Stimulated activated CD4-positive, alpha-beta T cell treated with anti-CD3 and anti-CD28 coated beads, TNF-alpha, amount 100 ng/mL, for 24 hours (primary cell): ENCODE measurements at regions not wholly inside any gene's neighbourhood (a gene's known extent, or its start where the extent isn't known, plus 50 kb on each side); places are given as distances from the start of the nearest gene placed in this dataset.

ENCODE experiments used
- DNase-seq, 3 experiments: peaks; one replicate each; pipeline ENCODE4 v3.0.0-alpha.2; 2020; ENCODE audit warnings: low read depth in 3 of 3

DNA sequence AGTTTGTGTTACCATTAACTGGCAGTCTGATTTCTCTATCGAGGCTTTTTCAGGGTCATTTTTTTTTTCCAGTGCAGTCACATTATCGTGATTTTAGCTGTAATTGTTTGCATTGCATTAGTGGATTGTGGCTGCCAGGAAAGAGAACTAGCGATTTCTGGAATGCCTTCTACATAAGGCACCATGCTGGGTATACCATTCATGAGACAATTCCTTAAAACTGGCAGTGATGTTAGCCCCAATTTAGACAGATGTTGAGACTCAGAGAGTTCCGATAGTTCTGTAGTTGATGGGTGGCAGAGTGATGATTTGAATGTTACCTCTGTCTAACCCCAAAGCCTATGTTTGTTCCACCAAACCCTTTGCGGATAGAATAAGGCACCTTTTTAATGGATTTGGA is 175.4 kb upstream of the TENM3 start:
- DNase-seq, result no peak

DNA sequence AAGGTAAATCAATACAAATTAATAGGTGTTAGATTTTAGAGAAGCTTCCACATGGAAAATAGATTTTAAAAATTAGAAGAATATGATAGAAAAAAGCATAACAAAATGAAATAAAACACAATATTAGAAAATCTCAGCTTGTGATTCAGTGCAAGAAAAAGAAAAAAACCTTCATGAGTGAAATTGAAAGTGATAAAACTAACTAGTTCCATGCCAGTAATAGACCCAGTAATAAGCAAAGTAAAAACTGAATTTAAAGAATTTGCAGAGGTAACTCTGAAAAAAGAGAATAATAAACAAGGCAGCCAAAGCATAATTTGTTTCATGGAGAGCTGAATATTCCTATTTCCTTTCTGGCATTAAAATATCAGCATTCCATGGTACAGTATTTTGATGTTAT is 174.3 kb upstream of the TENM3 start:
- no peak for DNase-seq

DNA sequence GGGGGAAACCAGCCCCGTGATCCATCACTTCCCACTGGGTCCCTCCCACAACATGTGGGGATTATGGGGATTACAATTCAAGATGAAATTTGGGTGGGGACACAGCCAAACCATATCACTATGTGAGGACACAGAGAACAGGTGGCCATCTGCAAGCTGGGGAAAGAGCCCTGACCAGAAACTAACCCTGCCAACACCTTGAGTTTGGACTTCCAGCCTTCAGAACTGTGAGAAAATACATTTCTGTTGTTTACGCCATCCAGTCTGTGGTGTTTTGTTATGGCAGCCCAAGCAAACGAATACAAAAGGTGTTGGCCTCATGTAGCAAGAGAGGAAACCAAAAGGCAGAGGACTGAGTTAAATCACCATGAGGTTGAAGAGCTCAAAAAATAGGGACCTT is 169.9 kb upstream of the TENM3 start:
- no peak for DNase-seq

DNA sequence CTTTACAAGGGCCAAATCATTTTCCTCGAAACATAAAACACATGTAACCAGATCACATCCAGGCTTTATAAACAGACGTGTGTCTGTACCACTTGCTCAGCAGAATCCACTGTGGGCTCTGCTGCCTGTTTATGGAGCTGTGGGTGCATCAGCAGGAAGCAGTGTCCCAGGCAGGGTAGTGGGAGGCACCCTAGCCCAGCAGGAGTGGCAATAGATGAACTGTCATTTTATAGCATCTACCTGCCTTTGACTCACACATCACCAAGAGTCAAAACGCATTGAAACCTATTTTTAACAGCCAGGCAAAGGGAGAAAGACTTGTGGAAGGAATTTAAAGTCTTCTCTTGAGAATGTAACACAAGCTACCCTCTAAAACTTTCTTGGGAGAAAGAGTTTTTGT is 169.1 kb upstream of the TENM3 start:
- DNase-seq, result no peak

DNA sequence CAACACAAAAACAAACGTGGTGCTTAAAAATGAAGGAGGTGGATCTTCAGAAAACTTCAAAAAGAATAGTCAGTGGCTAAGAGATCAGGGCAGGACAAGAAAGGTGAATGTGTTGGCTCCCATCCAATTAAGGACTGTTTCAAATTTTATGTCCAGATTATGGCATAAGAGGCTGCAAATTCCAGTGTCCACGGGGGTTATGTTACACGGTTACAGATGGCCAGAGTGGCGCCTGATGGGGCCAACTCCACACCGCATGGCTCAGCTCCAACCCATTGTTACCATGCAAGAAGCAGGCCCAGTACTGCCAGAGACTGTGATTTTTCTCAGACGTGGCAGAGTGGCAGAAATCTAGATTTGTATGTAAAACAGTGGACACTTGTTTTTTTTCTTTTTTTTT is 168.4 kb upstream of the TENM3 start:
- no peak for DNase-seq

DNA sequence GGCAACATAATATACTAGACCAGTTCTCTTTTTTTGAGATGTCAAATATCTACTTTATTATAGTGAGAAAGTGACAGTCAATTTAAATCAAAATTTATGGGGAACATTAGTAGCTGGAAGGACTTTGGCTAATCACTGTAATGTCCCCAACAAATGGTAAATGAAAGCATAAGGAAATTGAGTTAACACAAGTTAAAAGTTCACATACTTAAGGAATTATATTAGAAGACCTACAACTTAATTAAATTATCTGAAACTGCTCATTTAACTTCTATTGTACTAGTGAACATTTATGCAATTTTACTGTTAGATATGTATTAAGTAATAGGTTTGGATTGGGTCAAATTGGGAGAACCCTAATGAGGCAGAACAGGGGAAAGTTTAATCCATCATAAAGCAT is 160.3 kb upstream of the TENM3 start:
- no peak for DNase-seq

DNA sequence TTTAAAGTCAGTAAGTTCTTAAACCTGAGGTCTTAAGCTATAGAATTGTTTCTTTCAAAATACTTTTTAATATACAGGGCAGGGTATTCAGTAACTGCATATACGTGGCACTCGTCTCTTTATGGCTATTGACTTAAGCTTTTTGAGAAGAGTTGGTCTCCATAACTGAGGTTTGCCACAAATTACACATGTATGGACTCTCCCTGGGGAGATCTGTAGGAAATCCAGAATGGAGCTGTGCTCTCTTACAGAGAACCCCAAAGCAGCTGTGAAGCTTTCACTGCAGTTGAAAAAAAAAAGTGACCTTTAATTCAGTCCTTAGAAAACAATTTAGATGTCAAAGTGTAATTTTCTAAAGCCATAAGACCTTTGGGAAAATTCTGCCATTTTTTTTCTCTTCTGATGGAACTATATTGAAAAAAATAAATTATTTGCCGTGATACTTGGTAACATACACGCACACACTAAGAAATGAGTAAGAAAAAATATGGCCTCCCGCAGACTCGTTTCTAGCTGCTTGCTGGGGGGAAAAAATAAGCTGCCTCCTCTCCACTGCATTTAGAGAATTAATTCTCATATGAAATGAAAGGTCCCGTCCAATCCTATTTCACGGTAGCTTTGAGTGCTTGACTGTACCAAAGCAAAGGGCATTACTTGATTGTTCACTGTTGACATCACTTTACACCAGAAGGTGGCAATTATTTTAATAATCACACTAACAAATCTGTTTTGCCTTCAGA is 159.4 kb upstream of the TENM3 start:
- no peak for DNase-seq

DNA sequence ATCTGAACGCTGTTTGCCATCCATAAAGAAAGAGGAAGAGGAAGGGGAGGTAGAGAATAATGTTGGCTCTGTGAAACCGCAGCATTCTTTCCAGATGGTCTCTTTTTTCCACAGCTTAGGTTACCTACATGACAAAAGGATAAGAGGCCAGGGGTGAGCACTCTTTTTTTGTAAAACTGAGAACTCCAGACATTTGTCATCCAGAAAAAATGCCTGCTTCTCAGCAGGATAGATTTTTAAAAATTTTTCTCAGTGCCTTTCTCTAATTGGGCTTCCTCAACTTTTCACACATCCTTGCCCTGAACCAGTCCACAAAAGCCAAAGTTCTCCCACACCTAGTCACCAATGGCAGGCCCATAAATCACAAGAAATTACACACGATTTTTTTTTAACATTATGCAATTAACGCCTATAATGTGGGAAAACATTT is 158.1 kb upstream of the TENM3 start:
- no peak for DNase-seq

DNA sequence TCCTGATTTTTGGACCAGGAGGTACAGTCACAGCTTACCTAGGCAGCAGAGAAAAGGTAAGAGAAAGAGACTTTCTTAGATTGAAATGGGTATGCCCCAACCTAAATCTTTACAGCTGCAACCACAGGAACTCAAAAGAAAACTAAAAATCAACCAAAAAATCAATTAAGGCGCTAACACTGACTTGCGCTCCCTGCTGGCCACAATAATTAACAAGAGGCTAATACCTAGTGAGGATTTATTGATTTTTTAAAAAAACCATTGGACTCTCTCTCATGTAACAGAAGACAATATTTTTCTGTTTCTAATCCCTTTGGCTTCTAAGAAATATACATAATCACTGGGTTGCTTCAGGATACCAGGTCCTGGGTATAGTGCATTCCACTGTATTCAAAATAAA is 153.9 kb upstream of the TENM3 start:
- no peak for DNase-seq

DNA sequence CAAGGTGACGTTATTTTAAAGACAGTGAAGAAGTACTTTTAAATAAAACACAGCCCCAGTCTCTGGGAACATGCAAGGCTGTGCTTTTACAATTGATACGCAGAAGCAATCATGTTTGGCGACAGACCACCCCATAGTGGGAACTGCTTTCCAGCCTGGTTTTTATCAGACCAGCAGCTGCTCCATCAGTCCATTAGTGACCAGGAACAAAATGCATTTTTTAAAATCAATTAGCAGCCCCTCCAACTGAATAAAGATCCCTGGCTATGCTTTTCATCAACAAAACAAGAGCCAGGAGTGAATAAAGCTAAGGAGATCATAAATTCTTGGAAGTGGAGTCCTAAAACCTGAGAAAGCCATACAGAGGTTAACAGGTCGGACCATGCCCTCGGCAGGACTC is 153.0 kb upstream of the TENM3 start:
- no peak for DNase-seq

DNA sequence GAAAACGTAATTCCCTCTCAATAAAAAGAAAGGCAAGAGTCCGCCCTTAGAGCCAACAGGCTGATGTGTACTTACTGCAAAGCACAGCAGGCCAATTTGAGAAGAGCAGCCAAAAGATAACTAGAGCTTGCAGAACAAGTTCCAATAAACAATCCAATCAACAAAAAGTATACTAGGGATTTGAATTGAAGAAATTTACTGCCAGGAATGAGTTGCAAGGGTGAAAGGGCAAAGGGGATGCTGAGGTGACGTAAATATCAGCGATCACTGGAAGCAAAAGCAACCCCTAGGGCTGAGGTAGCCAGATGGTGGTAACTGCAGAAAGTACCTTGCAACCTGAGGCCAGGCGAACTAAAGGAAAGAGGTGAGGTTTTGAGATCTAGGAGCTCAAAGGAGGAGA is 152.1 kb upstream of the TENM3 start:
- DNase-seq, result no peak

DNA sequence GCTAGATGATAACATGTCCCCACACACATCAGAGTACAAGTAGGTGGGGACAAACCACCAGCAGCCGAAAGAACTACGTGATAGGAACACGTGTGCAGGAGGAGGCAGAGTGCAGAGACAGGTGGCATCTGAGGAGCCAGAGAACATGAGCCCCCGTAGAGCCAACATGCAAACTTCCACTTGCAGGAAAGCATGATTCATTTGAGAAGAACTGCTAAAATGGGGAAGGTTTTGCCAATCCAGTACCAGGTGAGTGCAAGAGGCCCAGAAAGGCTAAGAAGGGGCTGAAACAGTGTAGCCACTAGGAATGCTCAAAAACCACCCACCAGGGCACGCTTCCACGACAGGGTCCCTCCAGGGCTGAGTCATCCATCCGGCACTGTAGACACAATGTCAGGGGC is 149.8 kb upstream of the TENM3 start:
- DNase-seq, result no peak

DNA sequence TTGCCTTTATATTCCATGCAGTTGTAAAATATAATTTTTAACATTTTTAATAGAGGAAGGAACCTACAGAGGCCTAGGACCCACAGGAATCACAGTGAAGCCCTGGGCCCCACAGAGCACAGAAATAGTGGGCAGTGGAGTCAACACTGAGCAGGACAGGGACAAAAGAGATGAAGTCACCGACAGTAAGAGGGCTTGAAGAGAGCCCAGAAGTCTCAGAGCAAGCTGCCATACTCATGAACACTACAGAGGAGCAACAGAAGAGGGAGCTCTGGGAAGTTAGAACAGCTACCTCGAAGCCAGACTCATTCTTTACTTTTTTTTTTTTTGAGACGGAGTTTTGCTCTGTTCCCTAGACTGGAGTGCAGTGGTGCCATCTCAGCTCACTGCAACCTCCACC is 149.3 kb upstream of the TENM3 start:
- DNase-seq, result no peak

DNA sequence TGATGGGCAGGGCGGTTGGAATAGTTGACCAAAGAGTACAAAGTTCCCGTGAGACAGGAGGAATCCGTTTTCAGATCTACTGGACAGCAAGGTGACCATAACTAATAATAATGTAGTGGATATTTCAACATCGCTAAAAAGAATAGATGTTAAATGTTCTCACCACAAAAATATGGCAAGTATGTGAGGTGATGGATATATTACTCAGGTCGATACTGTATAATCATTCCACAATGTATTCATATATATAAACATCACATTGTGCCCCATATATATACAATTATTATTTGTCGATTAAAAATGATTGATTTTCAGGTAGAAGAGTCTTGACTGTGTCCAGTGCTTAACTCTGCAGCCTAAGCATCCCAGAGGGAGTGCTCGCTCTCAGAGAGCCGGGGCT is 141.6 kb upstream of the TENM3 start:
- DNase-seq, result no peak

DNA sequence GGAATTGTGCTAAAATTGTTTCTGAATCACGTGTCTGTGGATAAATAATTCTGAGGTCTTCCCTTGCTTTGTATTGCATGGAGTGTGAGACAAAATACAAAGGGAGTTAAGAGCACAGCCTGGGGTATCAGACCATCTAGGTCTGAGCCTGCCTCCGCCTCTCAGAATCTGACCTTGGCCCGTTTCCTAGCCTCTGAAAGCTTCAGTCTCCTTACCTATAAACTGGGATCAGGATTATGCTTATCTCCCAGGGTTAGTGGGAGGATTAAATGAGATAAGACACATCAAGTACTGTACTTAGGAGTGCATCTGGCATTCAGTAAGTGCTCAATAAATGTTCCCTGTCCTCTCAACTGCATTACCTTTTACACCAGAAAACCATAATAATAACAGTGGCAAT is 140.6 kb upstream of the TENM3 start:
- no peak for DNase-seq

DNA sequence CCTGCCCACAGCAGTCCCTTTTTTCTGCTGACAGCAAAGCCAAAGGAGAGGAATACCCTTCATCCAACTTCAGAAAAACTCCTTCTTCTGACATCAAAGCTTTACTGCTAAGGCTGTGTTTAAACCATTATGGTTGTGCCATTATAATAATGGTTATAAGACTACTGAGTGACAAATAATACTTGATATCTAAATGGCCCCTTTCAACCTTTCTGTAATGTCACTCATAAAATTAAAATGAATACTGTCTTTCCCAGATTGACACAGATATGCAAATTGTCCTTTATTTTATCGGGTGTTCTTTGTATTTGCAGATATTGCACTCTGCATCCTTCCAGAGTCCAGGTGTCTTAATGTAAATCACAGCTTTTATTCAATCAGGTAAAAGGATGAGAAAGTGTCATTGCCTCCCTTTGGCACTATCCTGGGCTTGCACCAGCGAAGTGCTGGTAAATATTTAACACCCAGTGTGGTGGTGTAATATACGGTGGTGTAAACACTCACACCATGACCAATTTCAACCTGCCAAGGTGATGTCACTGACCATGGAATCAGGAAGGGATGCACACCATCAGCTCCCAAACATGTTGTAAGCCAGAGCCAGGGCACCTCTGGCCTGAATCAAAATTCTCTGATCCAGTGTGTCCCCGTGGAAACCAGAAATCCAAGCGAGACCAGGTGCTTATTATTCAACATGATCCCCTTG is 139.4 kb upstream of the TENM3 start:
- DNase-seq, result no peak

DNA sequence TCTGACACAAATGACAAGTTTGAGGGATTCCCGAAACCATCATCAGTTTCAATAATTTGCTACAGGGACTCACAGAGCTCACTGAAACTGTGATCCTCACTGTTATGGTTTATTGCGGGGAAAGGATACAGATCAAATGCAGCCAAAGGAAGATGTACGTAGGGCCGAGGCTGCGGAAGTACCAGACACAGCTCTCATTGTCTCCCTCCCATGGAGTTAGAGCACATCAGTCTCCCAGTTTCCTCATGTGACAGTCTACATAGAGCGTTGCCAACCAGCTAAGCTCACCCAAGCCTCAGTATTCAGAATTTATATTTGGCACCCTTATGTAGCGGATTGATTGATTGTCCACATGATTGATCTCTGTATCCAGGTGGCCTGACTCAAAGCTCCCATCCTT is 137.8 kb upstream of the TENM3 start:
- DNase-seq, result no peak

DNA sequence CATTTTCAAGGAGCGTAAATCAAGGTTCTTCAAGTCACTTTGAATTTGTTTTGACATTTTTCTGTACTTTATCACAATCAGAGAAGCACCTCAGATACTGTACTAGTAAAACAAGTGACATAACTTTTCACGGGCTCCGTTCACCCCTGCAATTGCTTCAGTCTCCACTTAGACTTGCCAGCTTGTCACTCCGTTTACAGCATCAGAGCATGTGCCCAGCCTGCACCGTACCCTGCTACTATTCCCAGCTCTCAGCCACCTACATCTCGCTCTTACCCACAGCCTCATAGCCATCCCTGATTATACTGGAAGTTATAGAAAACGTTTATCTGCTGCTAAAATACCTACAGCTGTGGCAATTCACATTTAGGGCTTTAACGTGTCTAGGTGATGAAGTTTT is 135.3 kb upstream of the TENM3 start:
- DNase-seq, result no peak

DNA sequence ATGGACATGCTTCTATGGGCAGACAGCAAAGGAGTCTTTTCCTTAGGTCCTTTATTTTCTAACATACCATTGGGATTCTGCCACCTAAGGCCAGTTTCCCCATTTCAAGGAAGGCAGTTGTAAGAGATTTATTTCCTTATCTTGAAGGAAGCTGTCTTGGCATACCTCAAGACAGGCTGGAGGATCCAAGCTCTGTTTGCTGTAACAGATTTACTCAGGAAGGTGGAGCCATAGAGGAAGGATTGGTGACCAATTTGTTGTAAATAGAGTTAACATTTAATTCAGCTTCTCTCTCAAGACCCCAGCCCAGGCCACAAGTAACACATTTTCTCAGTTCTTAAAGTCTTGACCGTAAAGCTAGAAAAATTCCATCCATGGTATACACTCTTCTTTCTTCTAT is 131.6 kb upstream of the TENM3 start:
- no peak for DNase-seq

DNA sequence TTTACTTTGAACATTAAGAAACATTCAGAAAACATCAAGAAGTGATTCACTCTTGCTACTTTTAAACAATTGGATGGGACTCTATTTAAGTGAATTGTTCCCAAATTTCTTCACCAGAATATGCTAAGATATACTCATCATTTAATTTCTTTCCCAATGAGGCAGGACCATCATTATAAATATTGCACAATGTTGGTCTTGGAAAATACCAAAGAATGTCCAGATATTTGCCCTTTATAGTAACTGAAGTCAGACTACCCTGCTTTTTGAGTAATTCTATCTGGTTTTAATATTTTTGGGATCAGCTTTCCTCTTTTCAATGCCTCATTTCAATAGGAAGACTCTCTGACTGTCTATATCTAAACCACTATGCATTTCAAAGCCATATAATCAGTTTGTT is 129.4 kb upstream of the TENM3 start:
- DNase-seq, result no peak

DNA sequence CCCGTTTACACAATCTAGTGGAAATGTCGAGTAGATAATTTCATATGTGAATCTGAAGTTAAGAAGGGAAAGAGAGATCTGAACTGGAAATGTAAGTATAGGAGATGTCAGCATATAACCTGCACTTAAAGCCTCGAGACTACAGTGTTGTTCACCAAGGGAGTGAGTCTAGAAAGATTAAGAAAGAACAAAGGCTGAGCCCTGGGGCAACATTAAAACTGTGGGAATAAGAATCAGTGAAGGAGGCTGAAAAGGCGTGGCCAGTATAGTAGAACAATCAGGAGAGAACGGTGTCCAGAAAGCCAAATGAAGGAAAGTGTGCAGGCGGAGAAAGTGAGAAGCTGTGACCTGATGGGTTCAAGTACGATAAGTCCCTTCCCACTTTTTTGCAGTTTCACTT is 118.8 kb upstream of the TENM3 start:
- no peak for DNase-seq

DNA sequence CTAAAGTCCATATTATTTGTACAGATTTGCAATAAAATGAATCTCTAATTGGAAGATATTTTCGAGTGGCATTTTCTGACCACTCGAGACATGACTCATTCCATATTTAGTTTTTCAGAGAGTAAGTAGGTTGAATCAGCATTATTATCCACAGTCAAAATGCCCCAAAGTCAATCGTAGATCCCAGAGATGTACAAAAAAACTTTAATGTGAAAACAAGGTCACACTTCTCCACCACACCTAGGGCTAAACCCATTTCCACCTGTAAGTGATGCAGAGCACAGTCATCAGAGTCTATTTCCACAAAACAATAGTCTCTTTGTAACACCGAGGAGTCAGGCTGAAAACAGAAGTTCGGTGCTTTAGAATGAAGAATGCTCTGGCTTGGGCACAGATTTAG is 117.1 kb upstream of the TENM3 start:
- DNase-seq, result no peak

DNA sequence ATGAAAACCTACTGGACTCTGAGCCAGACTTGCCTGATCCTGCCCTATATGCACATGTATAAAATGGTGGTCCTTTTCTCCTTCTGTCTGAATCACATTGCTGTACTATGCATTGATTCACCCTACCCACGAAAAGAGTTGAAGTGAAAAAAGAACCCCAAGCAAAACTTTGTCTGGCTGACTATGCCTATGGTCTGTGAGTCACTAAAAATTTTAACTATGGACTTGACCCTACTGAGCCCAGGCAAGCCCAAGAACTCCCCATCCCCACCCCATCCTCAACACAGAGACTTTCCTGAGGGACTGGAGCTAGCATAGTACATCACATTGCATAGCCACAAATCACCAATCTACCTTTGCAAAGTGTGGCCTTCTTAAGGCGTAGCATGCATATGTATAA is 116.6 kb upstream of the TENM3 start:
- no peak for DNase-seq

DNA sequence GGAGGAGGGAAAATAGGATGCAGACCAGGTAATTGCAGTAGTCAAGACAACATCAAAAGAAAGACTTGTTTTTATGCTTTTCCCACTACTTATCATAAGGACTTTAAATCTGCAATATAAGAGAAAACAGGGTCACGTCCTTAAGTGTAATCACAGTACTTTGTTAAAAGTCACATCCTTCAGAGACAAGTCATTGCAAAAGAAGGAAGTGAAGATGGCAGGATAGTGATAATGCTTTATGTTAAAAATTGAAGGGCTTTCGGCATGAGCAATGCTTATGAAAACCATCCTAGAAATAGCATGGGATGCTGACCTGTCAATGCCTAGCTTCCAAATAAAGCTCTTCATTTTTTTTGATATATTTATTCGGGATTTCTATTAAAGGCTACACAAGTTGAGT is 110.2 kb upstream of the TENM3 start:
- no peak for DNase-seq
